Activated CD4-positive, alpha-beta memory T cell treated with anti-CD3 and anti-CD28 coated beads for 36 hours (primary cell): ENCODE measurements at regions not wholly inside any gene's neighbourhood (a gene's known extent, or its start where the extent isn't known, plus 50 kb on each side); places are given as distances from the start of the nearest gene placed in this dataset.

ENCODE experiments used
- CTCF ChIA-PET: fragments of 350-600 bp; sonication (Branson Sonifier 250); formaldehyde crosslinking; loops from one replicate; lab custom pipeline; 2021; ENCODE audit warnings: antibody characterized with exemption, inconsistent platforms; lab: Charles Lee
- POLR2A ChIA-PET: fragments of 350-600 bp; sonication (Branson Sonifier 250); formaldehyde crosslinking; loops from one replicate; lab custom pipeline; 2021; ENCODE audit warnings: antibody characterized with exemption; lab: Charles Lee
- DNase-seq: peaks from one replicate; pipeline ENCODE4 v3.0.0-alpha.2; 2020
- H3K27ac Mint-ChIP-seq: one replicate; pipeline ENCODE4 v1.8.0; 2021; ENCODE audit warnings: mixed read lengths
- H3K27me3 Mint-ChIP-seq: one replicate; pipeline ENCODE4 v1.8.0; 2021; ENCODE audit warnings: mixed read lengths
- H3K36me3 Mint-ChIP-seq: one replicate; pipeline ENCODE4 v1.8.0; 2021; ENCODE audit warnings: mixed read lengths
- H3K4me1 Mint-ChIP-seq: one replicate; pipeline ENCODE4 v1.8.0; 2021; ENCODE audit warnings: low read depth, mixed read lengths
- H3K4me3 Mint-ChIP-seq: one replicate; pipeline ENCODE4 v1.8.0; 2021; ENCODE audit warnings: mild to moderate bottlenecking, mixed read lengths
- H3K9me3 Mint-ChIP-seq: one replicate; pipeline ENCODE4 v1.8.0; 2021; ENCODE audit warnings: mixed read lengths
- intact Hi-C: fragments of 100-400 bp; cut with micrococcal nuclease; formaldehyde crosslinking; loops from one replicate; pipeline ENCODE4 v1.15.1; 2023

DNA sequence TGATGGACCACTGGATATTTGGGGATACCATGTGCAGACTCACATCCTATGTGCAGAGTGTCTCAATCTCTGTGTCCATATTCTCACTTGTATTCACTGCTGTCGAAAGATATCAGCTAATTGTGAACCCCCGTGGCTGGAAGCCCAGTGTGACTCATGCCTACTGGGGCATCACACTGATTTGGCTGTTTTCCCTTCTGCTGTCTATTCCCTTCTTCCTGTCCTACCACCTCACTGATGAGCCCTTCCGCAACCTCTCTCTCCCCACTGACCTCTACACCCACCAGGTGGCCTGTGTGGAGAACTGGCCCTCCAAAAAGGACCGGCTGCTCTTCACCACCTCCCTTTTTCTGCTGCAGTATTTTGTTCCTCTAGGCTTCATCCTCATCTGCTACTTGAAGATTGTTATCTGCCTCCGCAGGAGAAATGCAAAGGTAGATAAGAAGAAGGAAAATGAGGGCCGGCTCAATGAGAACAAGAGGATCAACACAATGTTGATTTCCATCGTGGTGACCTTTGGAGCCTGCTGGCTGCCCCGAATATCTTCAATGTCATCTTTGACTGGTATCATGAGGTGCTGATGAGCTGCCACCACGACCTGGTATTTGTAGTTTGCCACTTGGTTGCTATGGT lies 54.5 kb upstream of the HNRNPA0 start:
- ChIA-PET POLR2A (no interaction called here), CTCF (no interaction called here)
- no peak for DNase-seq
- Mint-ChIP-seq H3K9me3 (peaks cover 5% of the 10 kb centered on the region), H3K27ac (no peak overlapping the region), H3K36me3 (peaks cover 4% of the 10 kb centered on the region), H3K4me3 (no peak overlapping the region), H3K27me3 (no peaks in the 10 kb centered on the region), H3K4me1 (no peaks in the 10 kb centered on the region)
- intact Hi-C loops: no loop called here

DNA sequence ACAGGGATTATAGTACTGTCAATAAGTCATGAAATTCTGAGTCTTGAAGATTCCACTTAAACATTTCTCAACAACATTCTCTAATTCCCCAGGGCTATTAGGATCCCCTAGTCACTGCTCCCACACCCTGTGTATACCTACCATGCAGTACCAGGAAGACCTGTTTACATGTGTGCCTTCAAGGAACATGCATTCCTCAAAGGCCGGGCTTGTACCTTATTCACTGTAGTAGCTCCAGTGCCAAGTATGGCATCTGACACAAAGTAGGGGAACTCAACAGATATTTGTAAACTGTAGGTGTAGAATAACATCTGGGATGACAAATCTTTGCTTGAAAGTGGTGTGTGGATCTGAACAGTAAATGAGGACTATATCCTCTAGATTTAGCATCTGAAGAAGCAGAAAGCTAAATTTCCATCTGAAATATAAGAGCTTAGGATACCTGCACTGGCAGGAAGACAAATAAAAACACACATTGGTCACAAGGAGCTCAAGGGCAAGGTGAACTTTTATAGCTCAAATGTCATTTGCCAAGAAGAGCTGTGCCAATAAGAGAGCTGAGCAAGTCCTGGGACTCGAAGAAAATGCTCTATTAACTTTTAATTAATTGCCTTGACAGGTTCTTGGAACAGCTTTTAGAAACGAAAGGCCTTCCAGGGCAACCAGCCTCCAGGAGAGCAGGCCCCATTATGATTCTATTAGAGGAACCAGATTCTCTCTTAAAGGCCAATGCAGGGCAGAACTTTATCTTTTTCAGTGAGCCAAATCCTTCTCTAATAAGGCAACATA lies 52.3 kb upstream of the MYOT start:
- Mint-ChIP-seq H3K9me3 (peaks cover 5% of the 10 kb centered on the region), H3K27me3 (no peaks in the 10 kb centered on the region), H3K4me1 (no peaks in the 10 kb centered on the region), H3K27ac (no peak overlapping the region), H3K36me3 (peaks cover 4% of the 10 kb centered on the region), H3K4me3 (no peak overlapping the region)
- intact Hi-C loops: no loop called here
- no peak for DNase-seq
- CTCF ChIA-PET: interaction anchor here (1.0 kb wide), 2 partner anchors 14 to 30 kb away, joined by 3 read pairs; no protein-coding TSS in a partner anchor
- POLR2A ChIA-PET: no interaction called here
